ENCODE measurements at regions not wholly inside any gene's neighbourhood (a gene's known extent, or its start where the extent isn't known, plus 50 kb on each side); places are given as distances from the start of the nearest gene placed in this dataset.

GRCh38 chr9:79945016-79945415 is 373.3 kb downstream of the TLE4 start:
- Histone ChIP-seq H3K4me2 (ENCODE audit: control insufficient read depth, insufficient read depth) (no peak overlapping the region), H3K36me3 (ENCODE audit: control insufficient read depth in 2 of 2, insufficient read depth in 2 of 2, low read length in 1 of 2) (no peaks in the 10 kb centered on the region), H3K4me1 (ENCODE audit: control insufficient read depth, insufficient read depth, low read length) (no peaks in the 10 kb centered on the region), H3K4me3 (no peak overlapping the region), H3K9ac (ENCODE audit: control insufficient read depth, insufficient read depth, low read length) (no peak overlapping the region), H3K79me2 (ENCODE audit: control insufficient read depth, insufficient read depth, low read length) (no peaks in the 10 kb centered on the region), H3K9me3 (replicated peaks; ENCODE audit: control insufficient read depth, insufficient read depth, low read length) (no peaks in the 10 kb centered on the region), H3K27ac (ENCODE audit: control insufficient read depth, insufficient read depth) (no peak overlapping the region), H3K27me3 (replicated peaks in 1 of 2; ENCODE audit: control insufficient read depth in 2 of 2, insufficient read depth in 2 of 2, low read length in 1 of 2) (no peaks in the 10 kb centered on the region), H2AFZ (ENCODE audit: control insufficient read depth, low read depth, low read length) (no peak overlapping the region), H4K20me1 (ENCODE audit: control insufficient read depth, insufficient read depth) (no peaks in the 10 kb centered on the region)
- POLR2A ChIA-PET = no interaction called here
- intact Hi-C loops (cut with micrococcal nuclease; ENCODE audit: unreplicated experiment) = no loop called here
- ATAC-seq (no peak), DNase-seq (ENCODE audit: low read depth, low spot score) (no peak), FAIRE-seq (no peak)
- SMC1A ChIA-PET (ENCODE audit: uncharacterized antibody, unreplicated experiment) = no interaction called here
- WGBS (ENCODE audit: insufficient coverage, insufficient replicate concordance, low lambda C conversion rate, missing lambda C conversion rate) = 30% methylated on average over 1 of the region's 1 CpG
- RAD21 ChIA-PET (ENCODE audit: unreplicated experiment) = no interaction called here
- no TSS peak for BruUV-seq (replicated peaks)
- in situ Hi-C loops (cut with MboI) = no loop called here
- TF ChIP-seq SIN3A (IDR thresholded peaks at IDR 0.05; ENCODE audit: low read depth, low read length) (no peak), CTCF (IDR thresholded peaks at IDR 0.05 in 2 of 3, conservative IDR thresholded peaks at IDR 0.05 in 1 of 3; ENCODE audit: control insufficient read depth in 2 of 3, extremely low read depth in 1 of 3, insufficient read depth in 1 of 3, low read depth in 3 of 3, low read length in 3 of 3) (peak in 1 of 3 experiments; percentile 18; a peak in 1 of 6 replicates)
- CTCF ChIA-PET = no interaction called here

GRCh38 chr9:79940919-79941318 is 369.2 kb downstream of the TLE4 start:
- no peaks in the 10 kb centered on the region for H3K36me3 ChIP-seq (ENCODE audit: control insufficient read depth in 2 of 2, insufficient read depth in 2 of 2, low read length in 1 of 2)
- H3K4me1 ChIP-seq (ENCODE audit: control insufficient read depth, insufficient read depth, low read length) = no peaks in the 10 kb centered on the region
- H3K79me2 ChIP-seq (ENCODE audit: control insufficient read depth, insufficient read depth, low read length) = no peaks in the 10 kb centered on the region
- no peak overlapping the region for H3K9ac ChIP-seq (ENCODE audit: control insufficient read depth, insufficient read depth, low read length)
- ChIA-PET CTCF (no interaction called here), POLR2A (no interaction called here), RAD21 (ENCODE audit: unreplicated experiment) (no interaction called here), SMC1A (ENCODE audit: uncharacterized antibody, unreplicated experiment) (no interaction called here)
- BruUV-seq (replicated peaks) = no TSS peak
- WGBS (ENCODE audit: insufficient coverage, insufficient replicate concordance, low lambda C conversion rate, missing lambda C conversion rate) = 69% methylated on average over 6 of the region's 6 CpGs
- no peak for ATAC-seq
- no peak overlapping the region for H3K4me3 ChIP-seq
- no peak overlapping the region for H2AFZ ChIP-seq (ENCODE audit: control insufficient read depth, low read depth, low read length)
- no peaks in the 10 kb centered on the region for H4K20me1 ChIP-seq (ENCODE audit: control insufficient read depth, insufficient read depth)
- H3K27me3 ChIP-seq (replicated peaks in 1 of 2; ENCODE audit: control insufficient read depth in 2 of 2, insufficient read depth in 2 of 2, low read length in 1 of 2) = no peaks in the 10 kb centered on the region
- H3K4me2 ChIP-seq (ENCODE audit: control insufficient read depth, insufficient read depth) = no peak overlapping the region
- in situ Hi-C loops (cut with MboI) (no loop called here), intact Hi-C loops (cut with micrococcal nuclease; ENCODE audit: unreplicated experiment) (no loop called here)
- no peak overlapping the region for H3K27ac ChIP-seq (ENCODE audit: control insufficient read depth, insufficient read depth)
- DNase-seq (ENCODE audit: low read depth, low spot score) = no peak
- no peak for FAIRE-seq
- H3K9me3 ChIP-seq (replicated peaks; ENCODE audit: control insufficient read depth, insufficient read depth, low read length) = no peaks in the 10 kb centered on the region
- TF ChIP-seq BMI1 (IDR thresholded peaks at IDR 0.05; ENCODE audit: borderline replicate concordance) (no peak), MTA2 (IDR thresholded peaks at IDR 0.05; ENCODE audit: low read depth) (no peak), USF2 (IDR thresholded peaks at IDR 0.05; ENCODE audit: borderline replicate concordance, low read depth, low read length) (no peak), E2F4 (IDR thresholded peaks at IDR 0.05; ENCODE audit: low read depth, low read length) (no peak), RELA (IDR thresholded peaks at IDR 0.05; ENCODE audit: borderline replicate concordance, partially characterized antibody) (no peak), ZNF622 (IDR thresholded peaks at IDR 0.05) (no peak), SIN3A (IDR thresholded peaks at IDR 0.05; ENCODE audit: low read depth, low read length) (no peak), TCF12 (IDR thresholded peaks at IDR 0.05; ENCODE audit: low read depth, low read length) (no peak), EGR1 (IDR thresholded peaks at IDR 0.05; ENCODE audit: borderline replicate concordance in 1 of 2, low read depth in 2 of 2, low read length in 2 of 2) (no peak), PAX8 (IDR thresholded peaks at IDR 0.05) (no peak)

Measured in GM12878 (cell line).